OCI-LY1 (cell line): ENCODE measurements at regions not wholly inside any gene's neighbourhood (a gene's known extent, or its start where the extent isn't known, plus 50 kb on each side); places are given as distances from the start of the nearest gene placed in this dataset.

Source experiments
- H2AFZ ChIP-seq: fragments of 200-600 bp; sonication (generic), shearing (Covaris generic); 2 replicates; pipeline ENCODE4 v1.6.0; 2014; ENCODE audit warnings: antibody characterized with exemption, mild to moderate bottlenecking, low read length
- H3F3A ChIP-seq: fragments of 200-600 bp; sonication (generic), shearing (Covaris generic); 2 replicates; pipeline ENCODE4 v1.6.0; 2014; ENCODE audit warnings: mild to moderate bottlenecking, antibody characterized with exemption, low read length, moderate library complexity; ENCODE audit not compliant: insufficient read depth
- H3K27ac ChIP-seq: fragments of 200-600 bp; sonication (generic); 2 replicates; pipeline ENCODE4 v1.5.1; 2014; ENCODE audit warnings: low read length, mixed run types, mild to moderate bottlenecking, low read depth; ENCODE audit not compliant: poor library complexity, severe bottlenecking
- H3K27me3 ChIP-seq: fragments of 200-600 bp; sonication (generic); 2 replicates; pipeline ENCODE4 v1.6.0; 2014; ENCODE audit warnings: antibody characterized with exemption, mild to moderate bottlenecking, low read length, moderate library complexity; ENCODE audit not compliant: insufficient read depth
- H3K36me3 ChIP-seq: fragments of 200-600 bp; sonication (generic); 2 replicates; pipeline ENCODE4 v1.6.1; 2014; ENCODE audit warnings: mild to moderate bottlenecking, antibody characterized with exemption, low read length, moderate library complexity, mixed read lengths; ENCODE audit not compliant: insufficient read depth
- H3K4me1 ChIP-seq: fragments of 200-600 bp; sonication (generic); 2 replicates; pipeline ENCODE4 v1.5.1; 2014; ENCODE audit warnings: mild to moderate bottlenecking, low read length, moderate library complexity; ENCODE audit not compliant: insufficient read depth, severe bottlenecking
- H3K4me2 ChIP-seq: fragments of 200-600 bp; sonication (generic), shearing (Covaris generic); 2 replicates; pipeline ENCODE4 v1.6.1; 2014; ENCODE audit warnings: low read length
- H3K4me3 ChIP-seq: fragments of 200-600 bp; sonication (generic); 2 replicates; pipeline ENCODE4 v1.5.1; 2014; ENCODE audit warnings: low read length, low read depth, mild to moderate bottlenecking, mixed read lengths; ENCODE audit not compliant: poor library complexity, severe bottlenecking
- H3K79me2 ChIP-seq: fragments of 200-600 bp; shearing (Covaris generic); 2 replicates; pipeline ENCODE4 v1.6.1; 2016; ENCODE audit warnings: mixed run types, low read length, mixed read lengths; ENCODE audit not compliant: insufficient read depth
- H3K9ac ChIP-seq: fragments of 200-600 bp; sonication (generic), shearing (Covaris generic); 2 replicates; pipeline ENCODE4 v1.6.1; 2014; ENCODE audit warnings: mild to moderate bottlenecking, low read length, mixed read lengths
- H3K9me2 ChIP-seq: fragments of 200-600 bp; sonication (generic), shearing (Covaris generic); 2 replicates; pipeline ENCODE4 v1.6.1; 2014; ENCODE audit warnings: low read depth, mild to moderate bottlenecking, low read length, mixed read lengths
- H3K9me3 ChIP-seq: fragments of 200-600 bp; shearing (Covaris generic); 2 replicates; pipeline ENCODE4 v1.6.1; 2014; ENCODE audit warnings: low read length, mixed read lengths
- H4K20me1 ChIP-seq: fragments of 200-600 bp; sonication (generic), shearing (Covaris generic); 2 replicates; pipeline ENCODE4 v1.6.0; 2016; ENCODE audit warnings: mild to moderate bottlenecking, low read length; ENCODE audit not compliant: insufficient read depth
- EZH2 ChIP-seq: fragments of 200-600 bp; sonication (generic), shearing (Covaris generic); IDR thresholded peaks from 2 replicates; pipeline ENCODE4 v1.8.0; 2017; ENCODE audit warnings: borderline replicate concordance, mixed run types, mild to moderate bottlenecking, antibody characterized with exemption, low read length, moderate library complexity, mixed read lengths
- TF ChIP-seq, protein P1 (sequence below): fragments of 200-600 bp; sonication (generic), shearing (Covaris generic); IDR thresholded peaks from 2 replicates; pipeline ENCODE4 v1.5.1; 2017; ENCODE audit warnings: mild to moderate bottlenecking, antibody characterized with exemption, low read length, moderate library complexity, mixed read lengths

- no peaks in the 10 kb centered on the region for H3K27me3 ChIP-seq
- no peak overlapping the region for H3K4me3 ChIP-seq
- no peak overlapping the region for H3K27ac ChIP-seq
- no peak overlapping the region for H3K9ac ChIP-seq
- no peaks in the 10 kb centered on the region for H4K20me1 ChIP-seq
- H3K9me2 ChIP-seq, result no peaks in the 10 kb centered on the region
- no peaks in the 10 kb centered on the region for H3F3A ChIP-seq
- H3K4me1 ChIP-seq, result no peaks in the 10 kb centered on the region
- no peaks in the 10 kb centered on the region for H3K79me2 ChIP-seq
- no peaks in the 10 kb centered on the region for H3K9me3 ChIP-seq
- TF ChIP-seq, protein P1, sequence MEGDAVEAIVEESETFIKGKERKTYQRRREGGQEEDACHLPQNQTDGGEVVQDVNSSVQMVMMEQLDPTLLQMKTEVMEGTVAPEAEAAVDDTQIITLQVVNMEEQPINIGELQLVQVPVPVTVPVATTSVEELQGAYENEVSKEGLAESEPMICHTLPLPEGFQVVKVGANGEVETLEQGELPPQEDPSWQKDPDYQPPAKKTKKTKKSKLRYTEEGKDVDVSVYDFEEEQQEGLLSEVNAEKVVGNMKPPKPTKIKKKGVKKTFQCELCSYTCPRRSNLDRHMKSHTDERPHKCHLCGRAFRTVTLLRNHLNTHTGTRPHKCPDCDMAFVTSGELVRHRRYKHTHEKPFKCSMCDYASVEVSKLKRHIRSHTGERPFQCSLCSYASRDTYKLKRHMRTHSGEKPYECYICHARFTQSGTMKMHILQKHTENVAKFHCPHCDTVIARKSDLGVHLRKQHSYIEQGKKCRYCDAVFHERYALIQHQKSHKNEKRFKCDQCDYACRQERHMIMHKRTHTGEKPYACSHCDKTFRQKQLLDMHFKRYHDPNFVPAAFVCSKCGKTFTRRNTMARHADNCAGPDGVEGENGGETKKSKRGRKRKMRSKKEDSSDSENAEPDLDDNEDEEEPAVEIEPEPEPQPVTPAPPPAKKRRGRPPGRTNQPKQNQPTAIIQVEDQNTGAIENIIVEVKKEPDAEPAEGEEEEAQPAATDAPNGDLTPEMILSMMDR, result no peak
- no peak for TF ChIP-seq EZH2
- H2AFZ ChIP-seq, result no peak overlapping the region
- no peak overlapping the region for H3K4me2 ChIP-seq
- no peaks in the 10 kb centered on the region for H3K36me3 ChIP-seq
Observed at GRCh38 chr11:28983780-28984179, 875.6 kb downstream of the METTL15 start.

DNA sequence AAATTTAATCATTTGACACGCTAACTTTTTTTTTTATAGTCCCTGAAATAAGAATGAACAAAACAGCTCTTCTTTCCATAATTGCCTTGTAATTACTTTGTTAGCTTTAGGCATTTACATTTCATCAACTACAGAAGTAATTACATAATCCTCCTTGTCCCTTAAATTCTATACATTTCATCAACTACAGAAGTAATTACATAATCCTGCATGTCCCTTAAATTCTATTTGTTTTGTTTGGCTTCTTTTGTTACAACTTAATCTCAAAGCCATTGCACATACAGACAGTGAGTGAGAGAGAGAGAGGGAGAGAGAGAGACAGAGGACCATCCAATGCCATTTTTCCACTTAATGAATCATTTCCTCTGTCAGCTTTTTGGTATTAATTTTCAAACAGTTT, 873.2 kb downstream of the METTL15 start:
- H3K27me3 ChIP-seq, result no peaks in the 10 kb centered on the region
- no peak overlapping the region for H3K27ac ChIP-seq
- no peaks in the 10 kb centered on the region for H3F3A ChIP-seq
- H3K9ac ChIP-seq, result no peak overlapping the region
- H3K4me3 ChIP-seq, result no peak overlapping the region
- no peak for TF ChIP-seq EZH2
- TF ChIP-seq, protein P1, result no peak
- no peaks in the 10 kb centered on the region for H3K79me2 ChIP-seq
- no peaks in the 10 kb centered on the region for H3K9me2 ChIP-seq
- no peaks in the 10 kb centered on the region for H3K9me3 ChIP-seq
- no peaks in the 10 kb centered on the region for H3K36me3 ChIP-seq
- H2AFZ ChIP-seq, result no peak overlapping the region
- no peaks in the 10 kb centered on the region for H4K20me1 ChIP-seq
- no peaks in the 10 kb centered on the region for H3K4me1 ChIP-seq
- no peak overlapping the region for H3K4me2 ChIP-seq

- no peak overlapping the region for H3K27ac ChIP-seq
- no peak overlapping the region for H3K4me2 ChIP-seq
- no peak for TF ChIP-seq EZH2
- TF ChIP-seq, protein P1, result no peak
- H3F3A ChIP-seq, result no peaks in the 10 kb centered on the region
- H3K79me2 ChIP-seq, result no peaks in the 10 kb centered on the region
- H3K9ac ChIP-seq, result no peak overlapping the region
- no peak overlapping the region for H2AFZ ChIP-seq
- H3K27me3 ChIP-seq, result no peaks in the 10 kb centered on the region
- no peaks in the 10 kb centered on the region for H4K20me1 ChIP-seq
- no peaks in the 10 kb centered on the region for H3K36me3 ChIP-seq
- H3K4me3 ChIP-seq, result no peak overlapping the region
- H3K9me3 ChIP-seq, result no peaks in the 10 kb centered on the region
- H3K9me2 ChIP-seq, result no peaks in the 10 kb centered on the region
- no peaks in the 10 kb centered on the region for H3K4me1 ChIP-seq
Observed at GRCh38 chr11:28976801-28977145, 868.6 kb downstream of the METTL15 start.
